ENCODE measurements at regions not wholly inside any gene's neighbourhood (a gene's known extent, or its start where the extent isn't known, plus 50 kb on each side); places are given as distances from the start of the nearest gene placed in this dataset.

DNA sequence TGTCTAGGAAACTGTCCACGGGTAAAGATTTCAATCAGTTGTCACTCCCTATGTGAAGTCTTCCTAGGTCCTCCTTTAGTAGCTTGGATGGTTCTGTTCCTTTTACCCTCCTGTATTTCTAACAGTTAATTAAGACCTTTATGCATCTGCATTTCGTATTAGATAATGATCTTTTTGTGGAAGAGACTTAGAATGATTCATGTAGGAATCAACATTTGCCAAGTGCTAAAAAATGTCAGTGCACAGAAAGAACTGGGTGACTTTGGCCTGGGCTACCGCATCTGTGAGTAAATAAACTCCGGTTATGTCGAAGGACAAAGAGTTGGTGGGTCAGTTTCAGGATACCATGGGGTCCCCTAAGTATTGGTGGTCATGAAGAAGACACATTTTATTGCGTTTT, 918.0 kb downstream of the TFAP2A start:
- Histone ChIP-seq H3K27ac (ENCODE audit: extremely low read length, insufficient read depth, low read length) (no peak overlapping the region), H2AFZ (ENCODE audit: low read length) (no peak overlapping the region)

More for the DNA sequence above, 918.0 kb downstream of the TFAP2A start:
- FAIRE-seq (no peak), ATAC-seq (no peak), DNase-seq (ENCODE audit: low spot score) (no peak)
- Histone ChIP-seq H3K9ac (ENCODE audit: insufficient read depth, low read depth, low read length) (no peak overlapping the region), H3K4me1 (ENCODE audit: insufficient read depth, low read length) (no peaks in the 10 kb centered on the region), H3K9me3 (ENCODE audit: low read length) (peaks cover 29% of the 10 kb centered on the region), H3K4me3 (replicated peaks in 1 of 3; ENCODE audit: insufficient read depth in 1 of 3, low read depth in 2 of 3, low read length in 3 of 3) (no peak overlapping the region), H4K20me1 (ENCODE audit: insufficient read depth, low read length) (no peaks in the 10 kb centered on the region), H3K27me3 (ENCODE audit: control insufficient read depth in 1 of 2, insufficient read depth in 2 of 2, low read length in 2 of 2) (no peaks in the 10 kb centered on the region), H3K79me2 (ENCODE audit: insufficient read depth, low read length) (no peaks in the 10 kb centered on the region), H3K4me2 (ENCODE audit: low read depth, low read length) (no peak overlapping the region), H3K36me3 (replicated peaks in 1 of 2; ENCODE audit: control insufficient read depth in 1 of 2, insufficient read depth in 2 of 2, low read length in 2 of 2) (no peaks in the 10 kb centered on the region)
- 12% methylated on average over 6 of the region's 6 CpGs for WGBS (ENCODE audit: low lambda C conversion rate)
- ChIA-PET POLR2A (no interaction called here), CTCF (ENCODE audit: low intra/inter-chr PET ratio, low total read pairs) (no interaction called here)
- no TSS peak for BruUV-seq (replicated peaks)
- intact Hi-C loops (cut with micrococcal nuclease; ENCODE audit: unreplicated experiment): no loop called here
- TF ChIP-seq KMT2A (CRISPR knock-in tag; IDR thresholded peaks at IDR 0.05): no peak
- no peak for TF ChIP-seq ATF3 (CRISPR knock-in tag; IDR thresholded peaks at IDR 0.05)
- no peak for TF ChIP-seq REPIN1 (CRISPR knock-in tag; IDR thresholded peaks at IDR 0.05; ENCODE audit: borderline replicate concordance, low read depth)
- no peak for TF ChIP-seq ZNF292 (CRISPR knock-in tag; IDR thresholded peaks at IDR 0.05; ENCODE audit: borderline replicate concordance, low read depth)
- no peak for TF ChIP-seq AGO2 (optimal IDR thresholded peaks at IDR 0.05; ENCODE audit: low read depth, low read length)
- TF ChIP-seq, protein P1, sequence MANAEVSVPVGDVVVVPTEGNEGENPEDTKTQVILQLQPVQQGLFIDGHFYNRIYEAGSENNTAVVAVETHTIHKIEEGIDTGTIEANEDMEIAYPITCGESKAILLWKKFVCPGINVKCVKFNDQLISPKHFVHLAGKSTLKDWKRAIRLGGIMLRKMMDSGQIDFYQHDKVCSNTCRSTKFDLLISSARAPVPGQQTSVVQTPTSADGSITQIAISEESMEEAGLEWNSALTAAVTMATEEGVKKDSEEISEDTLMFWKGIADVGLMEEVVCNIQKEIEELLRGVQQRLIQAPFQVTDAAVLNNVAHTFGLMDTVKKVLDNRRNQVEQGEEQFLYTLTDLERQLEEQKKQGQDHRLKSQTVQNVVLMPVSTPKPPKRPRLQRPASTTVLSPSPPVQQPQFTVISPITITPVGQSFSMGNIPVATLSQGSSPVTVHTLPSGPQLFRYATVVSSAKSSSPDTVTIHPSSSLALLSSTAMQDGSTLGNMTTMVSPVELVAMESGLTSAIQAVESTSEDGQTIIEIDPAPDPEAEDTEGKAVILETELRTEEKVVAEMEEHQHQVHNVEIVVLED (CRISPR knock-in tag; IDR thresholded peaks at IDR 0.05; ENCODE audit: borderline replicate concordance): no peak
- no peak for TF ChIP-seq ZNF407 (CRISPR knock-in tag; IDR thresholded peaks at IDR 0.05; ENCODE audit: not compliant biosample characterization)
- TF ChIP-seq ZNF816 (CRISPR knock-in tag; IDR thresholded peaks at IDR 0.05; ENCODE audit: borderline replicate concordance): no peak
- no peak for TF ChIP-seq MEIS2 (CRISPR knock-in tag; IDR thresholded peaks at IDR 0.05)
- in situ Hi-C loops (cut with HindIII; ENCODE audit: extremely low pct_ligation_motif_present, low pct_unique_long_range_greater_than_20kb): no loop called here

Data from HepG2 (cell line).